GM10266 (cell line): ENCODE measurements at regions not wholly inside any gene's neighbourhood (a gene's known extent, or its start where the extent isn't known, plus 50 kb on each side); places are given as distances from the start of the nearest gene placed in this dataset.

Experiments used
- DNase-seq: peaks from one replicate; pipeline ENCODE4 v3.0.0; 2012; ENCODE audit errors: extremely low spot score
- CTCF ChIP-seq: IDR thresholded peaks from 2 replicates; pipeline ENCODE4 v1.5.1; 2012; ENCODE audit warnings: mild to moderate bottlenecking, low read depth; ENCODE audit not compliant: control insufficient read depth, insufficient read depth; ENCODE audit errors: missing control alignments

GRCh38 chr1:194940336-194941030 lies 1667.8 kb downstream of the KCNT2 start:
- no peak for TF ChIP-seq CTCF
- DNase-seq: no peak

GRCh38 chr1:194935864-194936263 lies 1672.4 kb downstream of the KCNT2 start:
- no peak for TF ChIP-seq CTCF
- no peak for DNase-seq

GRCh38 chr1:194931166-194931565 lies 1677.1 kb downstream of the KCNT2 start:
- TF ChIP-seq CTCF: no peak
- DNase-seq: no peak

DNA sequence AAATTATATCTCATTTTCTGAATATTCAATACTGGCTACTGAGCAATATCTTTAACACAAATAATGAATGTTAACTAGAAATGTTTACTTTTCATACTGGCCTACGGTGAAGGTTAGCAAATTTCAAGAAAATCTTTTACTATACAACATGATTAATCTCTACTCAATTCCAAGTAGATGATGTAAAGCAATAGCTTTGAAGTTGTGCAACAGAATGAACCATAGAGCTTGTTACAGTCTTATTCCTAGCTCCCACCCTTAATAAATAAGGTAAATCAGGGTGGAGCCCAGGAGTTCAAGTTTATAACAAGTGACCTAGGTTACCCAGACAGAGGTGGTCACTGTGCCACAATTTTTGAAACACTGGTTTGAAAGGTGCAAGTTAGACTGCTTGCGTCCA lies 1678.1 kb downstream of the KCNT2 start:
- TF ChIP-seq CTCF: no peak
- DNase-seq: no peak

DNA sequence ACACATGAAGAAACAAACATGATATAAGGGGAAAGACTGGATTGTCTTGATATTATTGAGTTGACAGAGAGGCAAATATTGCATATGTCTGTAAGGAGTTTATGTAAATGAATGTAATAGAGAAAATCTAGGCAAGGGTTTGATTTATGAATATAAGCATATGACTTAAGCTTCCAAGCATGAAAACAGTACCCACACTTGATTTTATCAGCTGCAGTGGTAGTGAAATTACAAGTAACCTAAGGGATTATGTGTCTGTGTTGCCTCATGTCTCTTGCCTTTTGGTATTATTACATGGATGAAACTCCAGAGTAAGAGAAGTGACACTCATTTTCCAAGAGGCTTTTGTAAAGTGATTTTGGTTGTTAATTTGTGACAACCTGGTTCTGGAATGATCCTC lies 1678.9 kb downstream of the KCNT2 start:
- TF ChIP-seq CTCF: no peak
- DNase-seq: no peak

- DNase-seq: no peak
- TF ChIP-seq CTCF: no peak
Measured at GRCh38 chr1:194919146-194919545, 1689.1 kb downstream of the KCNT2 start.

DNA sequence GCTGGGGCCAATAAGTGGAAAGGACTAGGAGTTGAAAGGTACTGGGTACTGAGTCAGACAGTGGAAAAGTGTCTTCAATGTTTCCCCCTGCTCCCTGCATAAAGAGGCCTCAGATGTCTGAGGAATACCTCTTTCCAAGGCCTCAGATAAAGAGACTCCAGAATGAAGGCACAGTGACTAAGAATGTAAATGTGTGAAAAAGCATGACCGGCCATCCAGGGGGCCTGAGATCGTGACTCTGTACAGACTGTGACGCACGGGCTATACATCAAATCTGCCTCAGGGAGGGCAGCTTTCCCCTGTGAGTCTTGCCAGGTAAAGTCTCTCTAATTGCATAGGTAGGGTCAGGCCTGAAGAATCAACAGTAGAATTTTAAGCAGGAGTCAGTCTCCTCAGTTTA lies 1690.5 kb downstream of the KCNT2 start:
- DNase-seq: no peak

More for the DNA sequence above, 1690.5 kb downstream of the KCNT2 start:
- no peak for TF ChIP-seq CTCF
